MM.1S (cell line): ENCODE measurements at regions not wholly inside any gene's neighbourhood (a gene's known extent, or its start where the extent isn't known, plus 50 kb on each side); places are given as distances from the start of the nearest gene placed in this dataset.
"Not testable (repeated sequence)": the region's sequence is repeated elsewhere in the genome, so short reads cannot be mapped to it uniquely, and the experiment has no call there.

Experiments
- DNase-seq: peaks from one replicate; pipeline ENCODE4 v3.0.0-alpha.2; 2015
- H2AFZ ChIP-seq: fragments of 300-600 bp; sonication (generic); 2 replicates; pipeline ENCODE4 v1.6.0; 2016; ENCODE audit warnings: antibody characterized with exemption, low read length
- H3F3A ChIP-seq: fragments of 300-600 bp; sonication (generic); 2 replicates; pipeline ENCODE4 v1.6.1; 2016; ENCODE audit warnings: mild to moderate bottlenecking, antibody characterized with exemption, low read length, moderate library complexity, mixed read lengths; ENCODE audit not compliant: insufficient read depth
- H3K27ac ChIP-seq: fragments of 300-600 bp; sonication (generic); 2 replicates; pipeline ENCODE4 v1.5.1; 2016; ENCODE audit warnings: mild to moderate bottlenecking, low read length
- H3K27me3 ChIP-seq: fragments of 300-600 bp; sonication (generic); replicated peaks from 2 replicates; pipeline ENCODE4 v1.6.0; 2016; ENCODE audit warnings: low read length; ENCODE audit not compliant: insufficient read depth
- H3K36me3 ChIP-seq: fragments of 300-600 bp; sonication (generic); replicated peaks from 2 replicates; pipeline ENCODE4 v1.6.1; 2016; ENCODE audit warnings: mild to moderate bottlenecking, low read length, mixed read lengths; ENCODE audit not compliant: insufficient read depth
- H3K4me1 ChIP-seq: fragments of 300-600 bp; sonication (generic); 2 replicates; pipeline ENCODE4 v1.6.1; 2016; ENCODE audit warnings: low read length, mixed read lengths
- H3K4me2 ChIP-seq: fragments of 300-600 bp; sonication (generic); 2 replicates; pipeline ENCODE4 v1.6.0; 2016; ENCODE audit warnings: low read depth, low read length
- H3K4me3 ChIP-seq: fragments of 300-600 bp; sonication (generic); 2 replicates; pipeline ENCODE4 v1.5.1; 2016; ENCODE audit warnings: low read length, mixed read lengths
- H3K79me2 ChIP-seq: fragments of 300-600 bp; sonication (generic); 2 replicates; pipeline ENCODE4 v1.6.1; 2016; ENCODE audit warnings: mixed run types, low read length, mixed read lengths
- H3K9ac ChIP-seq: fragments of 300-600 bp; sonication (generic); 2 replicates; pipeline ENCODE4 v1.6.1; 2016; ENCODE audit warnings: low read length, mixed read lengths
- H3K9me2 ChIP-seq: fragments of 300-600 bp; sonication (generic); replicated peaks from 2 replicates; pipeline ENCODE4 v1.6.1; 2016; ENCODE audit warnings: mild to moderate bottlenecking, low read length, mixed read lengths; ENCODE audit not compliant: insufficient read depth
- H3K9me3 ChIP-seq: fragments of 300-600 bp; sonication (generic); replicated peaks from 2 replicates; pipeline ENCODE4 v1.6.1; 2016; ENCODE audit warnings: mild to moderate bottlenecking, low read length, mixed read lengths; ENCODE audit not compliant: insufficient read depth
- H4K20me1 ChIP-seq: fragments of 300-600 bp; sonication (generic); 2 replicates; pipeline ENCODE4 v1.6.1; 2016; ENCODE audit warnings: mild to moderate bottlenecking, low read length, moderate library complexity, mixed read lengths; ENCODE audit not compliant: insufficient read depth
- EZH2 ChIP-seq: fragments of 300-600 bp; sonication (generic); optimal IDR thresholded peaks from 2 replicates; pipeline ENCODE3; 2017; ENCODE audit warnings: low read depth, mild to moderate bottlenecking, antibody characterized with exemption, low read length, mixed read lengths
- EZH2phosphoT487 ChIP-seq: fragments of 300-600 bp; sonication (generic); IDR thresholded peaks from 2 replicates; pipeline ENCODE4 v1.6.1; 2018; ENCODE audit warnings: antibody characterized with exemption, low read length
- TF ChIP-seq, protein P1 (sequence below): fragments of 300-600 bp; sonication (generic); IDR thresholded peaks from 2 replicates; pipeline ENCODE4 v1.5.1; 2016; ENCODE audit warnings: antibody characterized with exemption, low read length, mixed read lengths

DNA sequence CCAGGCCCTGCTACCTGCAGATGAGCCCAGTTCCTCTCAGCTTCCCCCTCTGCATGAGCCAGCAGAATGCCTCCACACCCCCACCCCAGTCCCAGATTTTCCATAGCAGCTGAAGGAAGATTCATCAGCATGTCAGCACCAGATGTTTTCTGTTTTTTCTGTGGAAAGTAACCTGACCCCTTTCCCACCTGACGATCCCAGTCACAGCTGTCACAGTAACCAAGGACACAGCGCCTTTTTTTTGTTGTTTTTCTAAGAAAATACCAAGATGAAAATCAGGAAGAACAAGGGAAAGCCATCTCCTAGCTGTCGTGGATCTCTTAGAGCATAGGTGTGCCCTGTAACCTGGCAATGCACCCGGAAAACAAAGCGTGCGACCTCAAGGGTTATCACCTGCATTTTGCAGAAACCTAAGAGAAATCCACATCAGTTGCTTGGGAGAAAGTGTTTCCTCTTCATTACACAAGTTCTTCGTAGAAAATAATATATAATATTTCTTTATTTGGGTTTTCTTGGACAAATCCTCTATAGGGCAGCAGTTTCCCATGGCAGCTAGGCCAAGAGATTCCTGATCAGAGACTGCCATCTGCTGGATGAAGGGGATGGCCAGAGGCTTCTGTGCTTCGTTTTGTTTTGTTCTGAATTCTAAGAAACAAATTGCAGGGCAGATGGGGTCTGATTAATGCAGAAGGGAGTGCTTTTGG, 401.9 kb downstream of the TNS3 start:
- TF ChIP-seq, protein P1, sequence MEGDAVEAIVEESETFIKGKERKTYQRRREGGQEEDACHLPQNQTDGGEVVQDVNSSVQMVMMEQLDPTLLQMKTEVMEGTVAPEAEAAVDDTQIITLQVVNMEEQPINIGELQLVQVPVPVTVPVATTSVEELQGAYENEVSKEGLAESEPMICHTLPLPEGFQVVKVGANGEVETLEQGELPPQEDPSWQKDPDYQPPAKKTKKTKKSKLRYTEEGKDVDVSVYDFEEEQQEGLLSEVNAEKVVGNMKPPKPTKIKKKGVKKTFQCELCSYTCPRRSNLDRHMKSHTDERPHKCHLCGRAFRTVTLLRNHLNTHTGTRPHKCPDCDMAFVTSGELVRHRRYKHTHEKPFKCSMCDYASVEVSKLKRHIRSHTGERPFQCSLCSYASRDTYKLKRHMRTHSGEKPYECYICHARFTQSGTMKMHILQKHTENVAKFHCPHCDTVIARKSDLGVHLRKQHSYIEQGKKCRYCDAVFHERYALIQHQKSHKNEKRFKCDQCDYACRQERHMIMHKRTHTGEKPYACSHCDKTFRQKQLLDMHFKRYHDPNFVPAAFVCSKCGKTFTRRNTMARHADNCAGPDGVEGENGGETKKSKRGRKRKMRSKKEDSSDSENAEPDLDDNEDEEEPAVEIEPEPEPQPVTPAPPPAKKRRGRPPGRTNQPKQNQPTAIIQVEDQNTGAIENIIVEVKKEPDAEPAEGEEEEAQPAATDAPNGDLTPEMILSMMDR: peak; percentile 54
- TF ChIP-seq EZH2phosphoT487: no peak
- TF ChIP-seq EZH2: no peak
- H3K79me2 ChIP-seq: no peaks in the 10 kb centered on the region
- H3K36me3 ChIP-seq: no peaks in the 10 kb centered on the region
- H3K9me3 ChIP-seq: no peaks in the 10 kb centered on the region
- no peak overlapping the region for H3K9ac ChIP-seq
- H3F3A ChIP-seq: no peaks in the 10 kb centered on the region
- H3K9me2 ChIP-seq: no peaks in the 10 kb centered on the region
- H4K20me1 ChIP-seq: no peaks in the 10 kb centered on the region
- no peak overlapping the region for H3K4me3 ChIP-seq
- H3K27me3 ChIP-seq: no peaks in the 10 kb centered on the region
- H3K4me2 ChIP-seq: no peak overlapping the region
- peak; percentile 46 for DNase-seq
- no peaks in the 10 kb centered on the region for H3K4me1 ChIP-seq
- no peak overlapping the region for H2AFZ ChIP-seq
- no peak overlapping the region for H3K27ac ChIP-seq

DNA sequence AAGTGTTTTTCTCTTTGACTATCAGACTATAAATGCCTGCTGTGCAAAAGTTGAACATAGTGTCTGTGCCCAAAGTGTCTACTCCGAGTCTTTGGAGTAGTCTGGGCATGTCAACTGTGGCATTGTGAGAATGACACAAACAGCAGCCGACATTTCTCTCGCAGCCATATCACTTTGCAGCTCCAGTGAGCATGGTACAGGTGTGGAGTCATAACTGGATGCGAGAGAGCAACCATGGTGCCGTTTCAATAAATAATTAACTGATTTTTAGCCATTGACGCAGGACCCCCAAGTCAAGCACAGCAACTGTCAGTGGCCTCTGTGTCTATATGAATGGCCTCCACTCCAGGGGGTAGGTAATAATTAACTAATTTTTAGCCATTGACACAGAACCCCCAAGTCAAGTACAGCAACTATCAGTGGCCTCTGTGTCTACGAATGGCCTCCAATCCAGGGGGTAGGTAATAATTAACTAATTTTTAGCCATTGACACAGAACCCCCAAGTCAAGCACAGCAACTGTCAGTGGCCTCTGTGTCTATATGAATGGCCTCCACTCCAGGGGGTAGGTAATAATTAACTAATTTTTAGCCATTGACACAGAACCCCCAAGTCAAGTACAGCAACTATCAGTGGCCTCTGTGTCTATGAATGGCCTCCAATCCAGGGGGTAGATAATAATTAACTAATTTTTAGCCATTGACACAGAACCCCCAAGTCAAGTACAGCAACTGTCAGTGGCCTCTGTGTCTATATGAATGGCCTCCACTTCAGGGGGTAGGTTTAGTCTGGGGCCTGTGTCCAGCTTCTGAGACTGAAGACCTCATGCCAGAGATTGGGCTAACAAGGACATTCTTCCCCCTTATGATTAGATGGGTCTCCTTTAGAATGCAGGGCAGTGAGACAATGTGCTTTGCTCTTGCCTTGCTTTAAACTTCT, 409.0 kb downstream of the TNS3 start:
- not testable (repeated sequence) for H3K4me1 ChIP-seq, H3K9me3 ChIP-seq, DNase-seq, H3K9me2 ChIP-seq, H3K4me2 ChIP-seq, H3K4me3 ChIP-seq, H3K9ac ChIP-seq, H3K36me3 ChIP-seq, H3K27me3 ChIP-seq, H4K20me1 ChIP-seq, H2AFZ ChIP-seq, H3K79me2 ChIP-seq, H3K27ac ChIP-seq, H3F3A ChIP-seq

DNA sequence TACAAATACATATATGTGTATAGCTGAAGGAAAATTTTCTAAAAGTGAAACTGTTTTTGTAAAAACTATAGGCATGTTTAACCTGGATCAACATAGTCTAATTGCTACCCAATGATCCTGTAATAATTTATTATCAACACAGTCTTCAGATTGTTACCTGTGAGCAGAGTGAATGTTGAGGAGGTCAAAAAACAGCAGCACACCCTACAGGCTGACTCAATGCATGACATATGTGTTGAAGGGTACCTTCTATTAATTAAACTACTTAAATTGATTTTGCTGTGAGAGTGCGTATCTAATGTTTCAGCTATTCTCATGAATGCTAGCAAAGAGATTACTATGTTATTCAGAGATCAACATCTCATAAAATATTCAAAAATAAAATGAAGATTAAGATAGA, 411.4 kb downstream of the TNS3 start:
- DNase-seq: no peak
- no peak overlapping the region for H3K9ac ChIP-seq

More for the DNA sequence above, 411.4 kb downstream of the TNS3 start:
- no peak for TF ChIP-seq EZH2phosphoT487
- TF ChIP-seq, protein P1: peak; percentile 7; the same call in 1 of the 2 replicates
- Histone ChIP-seq H2AFZ (no peak overlapping the region), H3K9me2 (no peaks in the 10 kb centered on the region), H3K4me1 (no peaks in the 10 kb centered on the region), H3K4me3 (no peak overlapping the region), H3K9me3 (no peaks in the 10 kb centered on the region), H3F3A (no peaks in the 10 kb centered on the region), H3K4me2 (no peak overlapping the region), H3K36me3 (no peaks in the 10 kb centered on the region), H3K27ac (no peak overlapping the region), H4K20me1 (no peaks in the 10 kb centered on the region), H3K27me3 (no peaks in the 10 kb centered on the region), H3K79me2 (no peaks in the 10 kb centered on the region)
